ENCODE measurements at regions not wholly inside any gene's neighbourhood (a gene's known extent, or its start where the extent isn't known, plus 50 kb on each side); places are given as distances from the start of the nearest gene placed in this dataset.

DNA sequence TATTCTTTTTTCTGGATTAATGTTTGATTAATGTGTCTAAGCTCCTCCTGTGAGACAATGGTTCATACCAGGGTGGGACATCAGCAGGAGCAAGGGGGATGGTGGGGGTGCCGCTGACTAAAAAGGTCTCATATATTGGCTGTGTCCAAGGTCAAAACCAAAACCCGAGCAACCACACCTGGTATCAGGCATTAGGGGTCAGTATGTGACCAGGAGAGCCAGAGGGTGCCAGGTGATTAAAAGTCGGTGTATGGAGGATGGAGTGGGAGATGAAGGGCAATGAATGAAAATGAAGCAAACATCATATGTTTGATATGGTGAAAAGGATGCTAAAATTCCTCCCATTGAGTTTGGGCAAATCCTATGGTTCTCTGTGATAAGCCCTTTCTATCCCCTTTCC is 118.0 kb downstream of the MIAT start:
- H3F3A ChIP-seq (ENCODE audit: insufficient read depth, low read length) = no peaks in the 10 kb centered on the region
- no peak for TF ChIP-seq EZH2 (IDR thresholded peaks at IDR 0.05; ENCODE audit: borderline replicate concordance, low read length)
- TF ChIP-seq, protein P1, sequence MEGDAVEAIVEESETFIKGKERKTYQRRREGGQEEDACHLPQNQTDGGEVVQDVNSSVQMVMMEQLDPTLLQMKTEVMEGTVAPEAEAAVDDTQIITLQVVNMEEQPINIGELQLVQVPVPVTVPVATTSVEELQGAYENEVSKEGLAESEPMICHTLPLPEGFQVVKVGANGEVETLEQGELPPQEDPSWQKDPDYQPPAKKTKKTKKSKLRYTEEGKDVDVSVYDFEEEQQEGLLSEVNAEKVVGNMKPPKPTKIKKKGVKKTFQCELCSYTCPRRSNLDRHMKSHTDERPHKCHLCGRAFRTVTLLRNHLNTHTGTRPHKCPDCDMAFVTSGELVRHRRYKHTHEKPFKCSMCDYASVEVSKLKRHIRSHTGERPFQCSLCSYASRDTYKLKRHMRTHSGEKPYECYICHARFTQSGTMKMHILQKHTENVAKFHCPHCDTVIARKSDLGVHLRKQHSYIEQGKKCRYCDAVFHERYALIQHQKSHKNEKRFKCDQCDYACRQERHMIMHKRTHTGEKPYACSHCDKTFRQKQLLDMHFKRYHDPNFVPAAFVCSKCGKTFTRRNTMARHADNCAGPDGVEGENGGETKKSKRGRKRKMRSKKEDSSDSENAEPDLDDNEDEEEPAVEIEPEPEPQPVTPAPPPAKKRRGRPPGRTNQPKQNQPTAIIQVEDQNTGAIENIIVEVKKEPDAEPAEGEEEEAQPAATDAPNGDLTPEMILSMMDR (IDR thresholded peaks at IDR 0.05; ENCODE audit: low read length) = no peak
- no peaks in the 10 kb centered on the region for H3K27me3 ChIP-seq (ENCODE audit: insufficient read depth, low read length)
- H2AFZ ChIP-seq (ENCODE audit: low read length) = no peak overlapping the region
- no peaks in the 10 kb centered on the region for H3K9me3 ChIP-seq (ENCODE audit: low read length)
- no peak overlapping the region for H3K27ac ChIP-seq (ENCODE audit: low read depth, low read length, poor library complexity, severe bottlenecking)
- H3K9ac ChIP-seq (ENCODE audit: low read length) = no peak overlapping the region
- H3K4me3 ChIP-seq (ENCODE audit: low read depth, low read length, poor library complexity, severe bottlenecking) = no peak overlapping the region
- no peak overlapping the region for H3K4me2 ChIP-seq (ENCODE audit: low read length)
- H4K20me1 ChIP-seq (ENCODE audit: insufficient read depth, low read length) = no peaks in the 10 kb centered on the region
- H3K79me2 ChIP-seq (ENCODE audit: insufficient read depth, low read length) = no peaks in the 10 kb centered on the region
- H3K9me2 ChIP-seq (ENCODE audit: low read depth, low read length) = no peaks in the 10 kb centered on the region
- peaks cover 9% of the 10 kb centered on the region for H3K36me3 ChIP-seq (ENCODE audit: insufficient read depth, low read length)
- H3K4me1 ChIP-seq (ENCODE audit: insufficient read depth, low read length, severe bottlenecking) = no peaks in the 10 kb centered on the region

DNA sequence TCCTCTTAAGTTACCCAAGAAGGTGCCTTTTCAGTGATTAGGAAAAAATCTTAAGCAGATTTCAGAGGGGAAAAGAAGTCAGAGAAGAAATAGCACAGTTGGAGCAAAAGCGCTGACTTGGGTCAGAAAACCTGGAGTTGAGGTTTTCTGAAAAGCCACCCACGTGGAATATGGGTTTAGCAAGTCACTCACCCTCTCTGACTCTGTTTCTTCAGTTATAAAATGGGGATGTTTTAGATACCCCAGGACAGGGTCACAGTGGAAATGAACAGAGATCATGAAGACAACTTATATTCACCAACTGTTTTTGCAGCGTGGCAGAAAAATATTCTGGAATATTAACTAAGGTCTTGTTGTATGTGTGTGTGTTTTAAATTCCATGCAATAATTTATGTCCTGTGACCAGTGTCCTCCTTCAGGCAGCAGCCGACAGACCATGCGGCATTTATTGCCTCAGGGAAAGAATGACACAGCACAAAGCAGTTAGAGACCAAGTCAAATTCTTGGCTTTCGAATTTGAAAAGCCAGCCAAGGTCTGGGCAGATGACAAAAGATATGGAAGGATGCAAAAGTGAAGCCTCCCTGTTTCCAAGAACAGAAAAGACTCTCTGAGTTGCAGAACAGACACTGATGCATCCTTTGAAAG is 119.9 kb downstream of the MIAT start:
- TF ChIP-seq, protein P1 (IDR thresholded peaks at IDR 0.05; ENCODE audit: low read length) = no peak
- no peak for TF ChIP-seq EZH2 (IDR thresholded peaks at IDR 0.05; ENCODE audit: borderline replicate concordance, low read length)
- no peaks in the 10 kb centered on the region for H3K27me3 ChIP-seq (ENCODE audit: insufficient read depth, low read length)
- no peak overlapping the region for H3K4me3 ChIP-seq (ENCODE audit: low read depth, low read length, poor library complexity, severe bottlenecking)
- H4K20me1 ChIP-seq (ENCODE audit: insufficient read depth, low read length) = no peaks in the 10 kb centered on the region
- H3K9me2 ChIP-seq (ENCODE audit: low read depth, low read length) = no peaks in the 10 kb centered on the region
- H2AFZ ChIP-seq (ENCODE audit: low read length) = no peak overlapping the region
- no peak overlapping the region for H3K4me2 ChIP-seq (ENCODE audit: low read length)
- H3K36me3 ChIP-seq (ENCODE audit: insufficient read depth, low read length) = peaks cover 9% of the 10 kb centered on the region
- no peaks in the 10 kb centered on the region for H3K4me1 ChIP-seq (ENCODE audit: insufficient read depth, low read length, severe bottlenecking)
- H3K9ac ChIP-seq (ENCODE audit: low read length) = no peak overlapping the region
- no peak overlapping the region for H3K27ac ChIP-seq (ENCODE audit: low read depth, low read length, poor library complexity, severe bottlenecking)
- H3F3A ChIP-seq (ENCODE audit: insufficient read depth, low read length) = no peaks in the 10 kb centered on the region
- H3K79me2 ChIP-seq (ENCODE audit: insufficient read depth, low read length) = no peaks in the 10 kb centered on the region
- H3K9me3 ChIP-seq (ENCODE audit: low read length) = no peaks in the 10 kb centered on the region

DNA sequence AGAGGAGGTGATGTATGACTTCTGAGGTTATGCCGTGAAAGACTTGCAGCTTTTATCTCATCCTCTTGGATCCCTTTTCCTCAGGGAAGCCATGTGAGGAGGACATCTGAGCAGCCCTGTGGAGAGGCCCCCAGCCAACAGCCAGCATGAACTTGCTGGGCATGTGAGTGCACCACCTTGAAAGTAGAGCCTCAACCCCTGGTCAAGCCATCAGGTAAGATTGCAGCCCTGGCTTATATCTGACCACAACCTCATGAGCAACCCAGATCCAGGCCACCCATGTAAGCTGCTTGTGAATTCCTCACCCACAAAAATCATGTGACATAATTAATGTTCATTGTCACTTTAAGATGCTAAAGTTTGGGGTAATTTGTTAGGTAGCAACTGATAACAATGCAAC is 121.0 kb downstream of the MIAT start:
- TF ChIP-seq, protein P1 (IDR thresholded peaks at IDR 0.05; ENCODE audit: low read length) = no peak
- no peak overlapping the region for H3K27ac ChIP-seq (ENCODE audit: low read depth, low read length, poor library complexity, severe bottlenecking)

More for the DNA sequence above, 121.0 kb downstream of the MIAT start:
- no peaks in the 10 kb centered on the region for H3K9me3 ChIP-seq (ENCODE audit: low read length)
- H3K79me2 ChIP-seq (ENCODE audit: insufficient read depth, low read length) = no peaks in the 10 kb centered on the region
- H3K4me1 ChIP-seq (ENCODE audit: insufficient read depth, low read length, severe bottlenecking) = no peaks in the 10 kb centered on the region
- H2AFZ ChIP-seq (ENCODE audit: low read length) = no peak overlapping the region
- no peaks in the 10 kb centered on the region for H4K20me1 ChIP-seq (ENCODE audit: insufficient read depth, low read length)
- H3K9me2 ChIP-seq (ENCODE audit: low read depth, low read length) = no peaks in the 10 kb centered on the region
- H3K27me3 ChIP-seq (ENCODE audit: insufficient read depth, low read length) = no peaks in the 10 kb centered on the region
- no peak overlapping the region for H3K9ac ChIP-seq (ENCODE audit: low read length)
- H3K4me2 ChIP-seq (ENCODE audit: low read length) = no peak overlapping the region
- H3F3A ChIP-seq (ENCODE audit: insufficient read depth, low read length) = no peaks in the 10 kb centered on the region
- peaks cover 9% of the 10 kb centered on the region for H3K36me3 ChIP-seq (ENCODE audit: insufficient read depth, low read length)
- H3K4me3 ChIP-seq (ENCODE audit: low read depth, low read length, poor library complexity, severe bottlenecking) = no peak overlapping the region

Data from OCI-LY1 (cell line).